ENCODE measurements at regions not wholly inside any gene's neighbourhood (a gene's known extent, or its start where the extent isn't known, plus 50 kb on each side); places are given as distances from the start of the nearest gene placed in this dataset.
A peak's percentile ranks its signal among the peaks of the same experiment; 100 is the strongest.
"Not testable (repeated sequence)": the region's sequence is repeated elsewhere in the genome, so short reads cannot be mapped to it uniquely, and the experiment has no call there.

GRCh38 chr13:24950611-24951010 lies 145.3 kb upstream of the PABPC3 start:
- H3K9me3 ChIP-seq (ENCODE audit: control insufficient read depth, low read length); H3K36me3 ChIP-seq (ENCODE audit: control insufficient read depth in 1 of 2, insufficient read depth in 2 of 2, low read length in 1 of 2); ATAC-seq (ENCODE audit: low FRiP score); DNase-seq; H3K27me3 ChIP-seq (ENCODE audit: control insufficient read depth in 1 of 2, insufficient read depth in 2 of 2, low read length in 1 of 2); intact Hi-C loops (cut with DNase I); H3K27ac ChIP-seq (ENCODE audit: low read depth in 1 of 2, low read length in 2 of 2); H3K4me3 ChIP-seq (ENCODE audit: low read length in 2 of 2); H3K4me1 ChIP-seq (ENCODE audit: control insufficient read depth in 1 of 2, insufficient read depth in 2 of 2, low read length in 2 of 2): not testable (repeated sequence)

DNA sequence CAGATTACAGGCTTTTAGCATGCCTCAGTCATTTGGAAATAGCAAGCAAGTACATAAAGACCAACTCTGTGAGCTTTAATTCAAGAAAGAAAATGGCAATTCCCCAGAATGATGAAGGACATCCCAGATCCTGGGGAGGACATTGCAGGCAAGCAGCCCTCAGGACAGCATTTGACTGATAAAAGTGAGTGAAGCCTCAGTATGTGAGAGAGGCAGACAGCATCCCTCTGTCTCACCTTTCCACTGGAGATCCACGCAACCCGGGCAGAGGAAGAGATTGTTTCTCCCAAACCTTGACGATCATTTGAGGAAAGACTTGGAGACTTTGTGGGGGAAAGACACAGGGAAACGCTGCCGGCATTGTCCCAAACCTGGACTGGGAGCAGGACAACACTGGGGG lies 128.0 kb upstream of the PABPC3 start:
- H3K9me3 ChIP-seq (ENCODE audit: control insufficient read depth, low read length); H3K27me3 ChIP-seq (ENCODE audit: control insufficient read depth in 1 of 2, insufficient read depth in 2 of 2, low read length in 1 of 2); H3K27ac ChIP-seq (ENCODE audit: low read depth in 1 of 2, low read length in 2 of 2); intact Hi-C loops (cut with DNase I); DNase-seq; H3K36me3 ChIP-seq (ENCODE audit: control insufficient read depth in 1 of 2, insufficient read depth in 2 of 2, low read length in 1 of 2); ATAC-seq (ENCODE audit: low FRiP score); H3K4me3 ChIP-seq (ENCODE audit: low read length in 2 of 2); H3K4me1 ChIP-seq (ENCODE audit: control insufficient read depth in 1 of 2, insufficient read depth in 2 of 2, low read length in 2 of 2): not testable (repeated sequence)
- WGBS, 2 donors: 0 to 5% methylated on average over 3 to 5 of the region's 5 CpGs

DNA sequence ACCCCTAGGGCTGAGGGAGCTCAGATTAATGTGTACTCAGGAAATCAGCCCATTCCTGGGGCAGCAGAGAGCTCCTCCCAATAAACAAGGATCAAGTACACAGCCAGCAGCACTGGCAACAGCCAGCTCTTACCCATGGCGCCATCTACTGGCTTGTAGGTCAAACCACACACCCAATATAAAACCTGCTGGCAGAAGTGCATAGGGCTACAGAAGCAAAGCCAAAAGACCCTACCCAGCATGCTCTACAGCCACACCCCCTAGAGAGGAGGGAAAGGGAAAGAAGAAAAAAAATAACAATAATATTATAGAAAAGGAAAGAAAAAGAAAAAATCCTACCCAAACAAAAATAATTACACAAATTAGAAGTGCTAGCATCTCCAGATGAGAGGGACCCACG lies 127.5 kb upstream of the PABPC3 start:
- ATAC-seq (ENCODE audit: low FRiP score); intact Hi-C loops (cut with DNase I); DNase-seq; H3K36me3 ChIP-seq (ENCODE audit: control insufficient read depth in 1 of 2, insufficient read depth in 2 of 2, low read length in 1 of 2); H3K9me3 ChIP-seq (ENCODE audit: control insufficient read depth, low read length); H3K4me3 ChIP-seq (ENCODE audit: low read length in 2 of 2); H3K27me3 ChIP-seq (ENCODE audit: control insufficient read depth in 1 of 2, insufficient read depth in 2 of 2, low read length in 1 of 2); H3K4me1 ChIP-seq (ENCODE audit: control insufficient read depth in 1 of 2, insufficient read depth in 2 of 2, low read length in 2 of 2); H3K27ac ChIP-seq (ENCODE audit: low read depth in 1 of 2, low read length in 2 of 2): not testable (repeated sequence)
- WGBS, 2 donors: 37 to 39% methylated on average over 2 of the region's 2 CpGs

DNA sequence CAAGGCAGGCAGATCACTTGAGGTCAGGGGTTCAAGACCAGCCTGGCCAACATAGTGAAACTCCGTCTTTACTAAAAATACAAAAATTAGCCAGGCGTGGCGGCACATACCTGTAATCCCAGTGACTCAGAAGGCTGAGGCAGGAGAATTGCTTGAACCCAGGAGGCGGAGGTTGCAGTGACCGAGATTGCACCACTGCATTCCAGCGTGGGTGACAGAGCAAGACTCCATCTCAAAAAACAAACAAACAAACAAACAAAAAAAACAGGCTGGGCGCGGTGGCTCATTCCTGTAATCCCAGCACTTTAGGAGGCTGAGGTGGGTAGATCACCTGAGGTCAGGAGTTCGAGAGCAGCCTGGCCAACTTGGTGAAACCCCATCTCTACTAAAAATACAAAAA lies 122.8 kb upstream of the PABPC3 start:
- DNase-seq; ATAC-seq (ENCODE audit: low FRiP score); H3K4me3 ChIP-seq (ENCODE audit: low read length in 2 of 2); intact Hi-C loops (cut with DNase I); H3K4me1 ChIP-seq (ENCODE audit: control insufficient read depth in 1 of 2, insufficient read depth in 2 of 2, low read length in 2 of 2); H3K9me3 ChIP-seq (ENCODE audit: control insufficient read depth, low read length); H3K27me3 ChIP-seq (ENCODE audit: control insufficient read depth in 1 of 2, insufficient read depth in 2 of 2, low read length in 1 of 2); H3K36me3 ChIP-seq (ENCODE audit: control insufficient read depth in 1 of 2, insufficient read depth in 2 of 2, low read length in 1 of 2); H3K27ac ChIP-seq (ENCODE audit: low read depth in 1 of 2, low read length in 2 of 2): not testable (repeated sequence)
- WGBS, 2 donors: 82 to 90% methylated on average over 9 of the region's 9 CpGs

DNA sequence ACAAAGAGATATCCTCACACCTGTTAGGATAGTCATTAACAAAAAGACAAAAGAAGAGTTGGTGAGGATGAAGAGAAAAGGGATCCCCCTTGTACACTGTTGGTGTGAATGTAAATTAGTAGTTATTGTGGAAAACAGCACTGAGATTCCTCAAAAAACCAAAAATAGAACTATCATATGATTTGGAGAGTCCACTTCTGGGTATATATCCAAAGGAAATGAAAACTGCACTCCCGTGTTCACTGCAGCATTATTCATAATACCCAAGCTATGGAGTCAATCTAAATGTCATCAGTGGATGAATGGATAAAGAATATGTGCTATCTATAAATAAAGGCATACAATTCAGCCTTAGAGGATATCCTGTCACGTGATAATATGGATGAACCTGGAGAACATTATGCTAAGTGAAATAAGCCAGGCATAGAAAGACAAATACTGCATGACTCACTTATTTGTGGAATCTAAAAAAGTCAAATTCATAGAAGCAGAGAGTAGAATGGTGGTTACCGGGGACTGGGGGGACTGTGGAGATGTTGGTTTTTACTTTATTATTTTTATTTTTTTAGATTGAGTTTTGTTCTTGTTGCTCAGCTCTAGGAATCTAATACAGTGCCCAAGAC lies 114.6 kb upstream of the PABPC3 start:
- H3K27ac ChIP-seq (ENCODE audit: low read depth in 1 of 2, low read length in 2 of 2); H3K9me3 ChIP-seq (ENCODE audit: control insufficient read depth, low read length); H3K4me3 ChIP-seq (ENCODE audit: low read length in 2 of 2); H3K36me3 ChIP-seq (ENCODE audit: control insufficient read depth in 1 of 2, insufficient read depth in 2 of 2, low read length in 1 of 2); ATAC-seq (ENCODE audit: low FRiP score); H3K27me3 ChIP-seq (ENCODE audit: control insufficient read depth in 1 of 2, insufficient read depth in 2 of 2, low read length in 1 of 2); H3K4me1 ChIP-seq (ENCODE audit: control insufficient read depth in 1 of 2, insufficient read depth in 2 of 2, low read length in 2 of 2); intact Hi-C loops (cut with DNase I); DNase-seq: not testable (repeated sequence)
- 13 to 17% methylated on average over 3 of the region's 3 CpGs for WGBS, 2 donors

- Histone ChIP-seq H3K9me3 (ENCODE audit: control insufficient read depth, low read length) (no peaks in the 10 kb centered on the region), H3K4me1 (ENCODE audit: control insufficient read depth in 1 of 2, insufficient read depth in 2 of 2, low read length in 2 of 2) (no peaks in the 10 kb centered on the region), H3K36me3 (ENCODE audit: control insufficient read depth in 1 of 2, insufficient read depth in 2 of 2, low read length in 1 of 2) (no peaks in the 10 kb centered on the region), H3K27ac (ENCODE audit: low read depth in 1 of 2, low read length in 2 of 2) (no peak overlapping the region), H3K27me3 (ENCODE audit: control insufficient read depth in 1 of 2, insufficient read depth in 2 of 2, low read length in 1 of 2) (no peaks in the 10 kb centered on the region), H3K4me3 (ENCODE audit: low read length in 2 of 2) (no peak overlapping the region)
- WGBS, 2 donors: 44 to 52% methylated on average over 11 of the region's 11 CpGs
- intact Hi-C loops (cut with DNase I): no loop called here
- peak; percentile 38 for ATAC-seq (ENCODE audit: low FRiP score)
- no peak for DNase-seq
Observed at GRCh38 chr13:24982333-24982999, 113.5 kb upstream of the PABPC3 start.

DNA sequence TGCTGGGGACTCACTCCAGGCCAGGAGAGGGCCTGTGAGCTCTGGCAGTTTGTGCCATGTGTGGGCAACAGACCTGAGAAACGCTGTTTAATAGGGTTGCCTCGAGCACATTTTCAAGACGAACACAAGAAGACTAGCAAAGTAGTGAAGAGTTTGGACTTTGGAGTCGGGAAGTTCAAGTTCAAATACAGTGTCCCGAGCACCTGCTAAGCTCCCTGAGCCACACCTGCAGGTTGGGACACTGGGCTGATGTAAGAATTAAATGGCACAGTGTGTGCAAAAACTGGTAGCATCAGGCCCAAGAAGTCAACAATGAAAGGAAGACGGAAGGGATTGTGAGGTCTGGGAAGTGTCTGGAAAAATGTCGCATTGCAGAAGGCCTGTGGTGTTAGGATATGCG lies 112.8 kb upstream of the PABPC3 start:
- Histone ChIP-seq H3K27ac (ENCODE audit: low read depth in 1 of 2, low read length in 2 of 2) (no peak overlapping the region), H3K4me3 (ENCODE audit: low read length in 2 of 2) (no peak overlapping the region), H3K9me3 (ENCODE audit: control insufficient read depth, low read length) (no peaks in the 10 kb centered on the region), H3K36me3 (ENCODE audit: control insufficient read depth in 1 of 2, insufficient read depth in 2 of 2, low read length in 1 of 2) (no peaks in the 10 kb centered on the region), H3K27me3 (ENCODE audit: control insufficient read depth in 1 of 2, insufficient read depth in 2 of 2, low read length in 1 of 2) (no peaks in the 10 kb centered on the region), H3K4me1 (ENCODE audit: control insufficient read depth in 1 of 2, insufficient read depth in 2 of 2, low read length in 2 of 2) (no peaks in the 10 kb centered on the region)
- ATAC-seq (ENCODE audit: low FRiP score) (no peak), DNase-seq (no peak)
- intact Hi-C loops (cut with DNase I): no loop called here
- 86 to 90% methylated on average over 8 of the region's 8 CpGs for WGBS, 2 donors

DNA sequence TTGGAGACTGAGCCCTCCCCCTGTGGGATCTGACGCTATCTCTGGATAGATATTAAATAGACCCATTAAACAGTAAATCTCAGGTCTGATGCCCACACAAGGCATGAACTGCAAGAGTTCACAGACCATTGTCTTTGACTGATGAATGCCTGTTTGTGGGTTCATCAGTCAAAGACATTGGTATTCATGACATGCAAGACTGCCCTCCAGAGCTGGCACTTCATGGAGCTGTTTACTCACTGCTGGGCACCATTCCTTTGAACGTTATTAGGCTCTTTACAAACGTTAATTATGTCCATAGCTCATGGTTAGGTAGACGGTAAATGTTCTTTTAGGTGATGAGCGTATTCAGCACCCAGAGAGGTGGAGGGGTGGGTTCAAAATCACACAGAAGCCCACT lies 111.8 kb upstream of the PABPC3 start:
- intact Hi-C loops (cut with DNase I): no loop called here
- ATAC-seq (ENCODE audit: low FRiP score) (no peak), DNase-seq (no peak)
- H3K4me1 ChIP-seq (ENCODE audit: control insufficient read depth in 1 of 2, insufficient read depth in 2 of 2, low read length in 2 of 2): no peaks in the 10 kb centered on the region
- no peaks in the 10 kb centered on the region for H3K36me3 ChIP-seq (ENCODE audit: control insufficient read depth in 1 of 2, insufficient read depth in 2 of 2, low read length in 1 of 2)
- no peak overlapping the region for H3K4me3 ChIP-seq (ENCODE audit: low read length in 2 of 2)
- no peaks in the 10 kb centered on the region for H3K27me3 ChIP-seq (ENCODE audit: control insufficient read depth in 1 of 2, insufficient read depth in 2 of 2, low read length in 1 of 2)
- no peak overlapping the region for H3K27ac ChIP-seq (ENCODE audit: low read depth in 1 of 2, low read length in 2 of 2)
- WGBS, 2 donors: 78 to 85% methylated on average over 5 of the region's 5 CpGs
- no peaks in the 10 kb centered on the region for H3K9me3 ChIP-seq (ENCODE audit: control insufficient read depth, low read length)

GRCh38 chr13:24985107-24985506 lies 110.8 kb upstream of the PABPC3 start:
- WGBS, 2 donors: 69 to 71% methylated on average over 5 of the region's 5 CpGs
- H3K4me3 ChIP-seq (ENCODE audit: low read length in 2 of 2): no peak overlapping the region
- no peak overlapping the region for H3K27ac ChIP-seq (ENCODE audit: low read depth in 1 of 2, low read length in 2 of 2)
- DNase-seq (no peak), ATAC-seq (ENCODE audit: low FRiP score) (no peak)
- H3K36me3 ChIP-seq (ENCODE audit: control insufficient read depth in 1 of 2, insufficient read depth in 2 of 2, low read length in 1 of 2): no peaks in the 10 kb centered on the region
- no peaks in the 10 kb centered on the region for H3K4me1 ChIP-seq (ENCODE audit: control insufficient read depth in 1 of 2, insufficient read depth in 2 of 2, low read length in 2 of 2)
- H3K9me3 ChIP-seq (ENCODE audit: control insufficient read depth, low read length): no peaks in the 10 kb centered on the region
- intact Hi-C loops (cut with DNase I): no loop called here
- H3K27me3 ChIP-seq (ENCODE audit: control insufficient read depth in 1 of 2, insufficient read depth in 2 of 2, low read length in 1 of 2): no peaks in the 10 kb centered on the region

All from aorta (tissue), 5 donors.